H1 (cell line): ENCODE measurements at regions not wholly inside any gene's neighbourhood (a gene's known extent, or its start where the extent isn't known, plus 50 kb on each side); places are given as distances from the start of the nearest gene placed in this dataset.

ENCODE experiments used
- CTCF ChIA-PET: fragments of 300-600 bp; sonication (Branson Sonifier 250); formaldehyde crosslinking; loops from one replicate; lab custom pipeline; 2021; ENCODE audit not compliant: partially characterized antibody; lab: Charles Lee
- POLR2A ChIA-PET: fragments of 300-600 bp; sonication (Branson Sonifier 250); formaldehyde crosslinking; loops from one replicate; lab custom pipeline; 2021; ENCODE audit warnings: inconsistent platforms; ENCODE audit not compliant: partially characterized antibody; lab: Charles Lee
- DNase-seq, 2 experiments: peaks; one replicate each; pipeline versions ENCODE4 v3.0.0 to v3.0.0-alpha.2; 2010 to 2022; ENCODE audit warnings: low spot score in 2 of 2, low read depth in 1 of 2, mixed read lengths in 1 of 2
- FAIRE-seq: peaks from 2 replicates; lab custom pipeline; 2011; peaks lifted over from hg19 to GRCh38; lab: Jason Lieb, UNC
- H2AFZ ChIP-seq: 2 replicates; pipeline ENCODE4 v1.8.1; 2012; ENCODE audit warnings: low read length, inconsistent platforms
- H2AK5ac ChIP-seq: 2 replicates; pipeline ENCODE4 v1.6.1; 2013; ENCODE audit warnings: low read depth, low read length
- H2BK120ac ChIP-seq: replicated peaks from 2 replicates; pipeline ENCODE3; 2013; ENCODE audit warnings: low read depth, low read length, inconsistent platforms
- H2BK12ac ChIP-seq: 2 replicates; pipeline ENCODE4 v1.6.1; 2013; ENCODE audit warnings: low read depth, low read length
- H2BK15ac ChIP-seq: 2 replicates; pipeline ENCODE4 v1.6.1; 2013; ENCODE audit warnings: low read length
- H2BK20ac ChIP-seq: 2 replicates; pipeline ENCODE4 v1.6.1; 2013; ENCODE audit warnings: low read length
- H2BK5ac ChIP-seq: 2 replicates; pipeline ENCODE4 v1.6.1; 2013; ENCODE audit warnings: low read depth, low read length
- H3K14ac ChIP-seq: 2 replicates; pipeline ENCODE4 v1.6.1; 2013; ENCODE audit warnings: inconsistent platforms; ENCODE audit not compliant: insufficient read length
- H3K18ac ChIP-seq: 2 replicates; pipeline ENCODE4 v1.6.1; 2013; ENCODE audit warnings: low read length; ENCODE audit errors: extremely low read depth
- H3K23ac ChIP-seq: 2 replicates; pipeline ENCODE4 v1.6.1; 2013; ENCODE audit warnings: inconsistent platforms; ENCODE audit not compliant: insufficient read length
- H3K23me2 ChIP-seq: 2 replicates; pipeline ENCODE4 v1.6.1; 2013; ENCODE audit warnings: low read depth, low read length
- H3K27ac ChIP-seq: 2 replicates; pipeline ENCODE4 v1.6.1; 2011; ENCODE audit warnings: low read depth, low read length, inconsistent platforms
- H3K27me3 ChIP-seq, 4 experiments: replicated peaks in 1 of 4; 1 replicate in 1 of 4; 2 replicates in 3 of 4; pipeline versions ENCODE4 v1.6.1 to v1.8.1; 2011 to 2013; ENCODE audit warnings: low read length in 3 of 4, mild to moderate bottlenecking in 3 of 4, inconsistent platforms in 2 of 4, mixed read lengths in 2 of 4, moderate library complexity in 1 of 4; ENCODE audit not compliant: control insufficient read depth in 3 of 4, insufficient read depth in 3 of 4; ENCODE audit errors: extremely low read depth in 1 of 4
- H3K36me3 ChIP-seq, 4 experiments: 2 replicates each; pipeline versions ENCODE4 v1.6.1 to v1.8.1; 2011 to 2013; ENCODE audit warnings: mild to moderate bottlenecking in 4 of 4, low read length in 3 of 4, moderate library complexity in 2 of 4, control low read depth in 1 of 4, inconsistent platforms in 1 of 4; ENCODE audit not compliant: insufficient read depth in 4 of 4, control insufficient read depth in 2 of 4
- H3K4ac ChIP-seq: replicated peaks from 2 replicates; pipeline ENCODE3; 2013; ENCODE audit warnings: low read length, low read depth, mixed read lengths, inconsistent platforms; ENCODE audit not compliant: insufficient read length
- H3K4me1 ChIP-seq, 4 experiments: replicated peaks in 1 of 4; 1 replicate in 1 of 4; 2 replicates in 3 of 4; pipeline versions ENCODE4 v1.6.1 to v1.8.1; 2011 to 2013; ENCODE audit warnings: low read length in 3 of 4, inconsistent platforms in 2 of 4, mixed read lengths in 1 of 4; ENCODE audit not compliant: insufficient read depth in 4 of 4, control insufficient read depth in 3 of 4
- H3K4me2 ChIP-seq, 2 experiments: 2 replicates each; pipeline versions ENCODE4 v1.6.1 to v1.8.1; 2011 to 2013; ENCODE audit warnings: low read depth in 2 of 2, low read length in 2 of 2, control low read depth in 1 of 2, inconsistent platforms in 1 of 2, mild to moderate bottlenecking in 1 of 2; ENCODE audit not compliant: insufficient read depth in 1 of 2
- H3K4me3 ChIP-seq, 4 experiments: fragments of 200-600, 300-600 bp in 1 of 4; sonication (generic), shearing (Covaris generic), sonication (Bioruptor Twin) in 1 of 4; 2 replicates each; pipeline versions ENCODE4 v1.5.1 to v1.8.1; 2011 to 2016; ENCODE audit warnings: low read length in 4 of 4, low read depth in 3 of 4, control low read depth in 2 of 4, inconsistent platforms in 2 of 4, mild to moderate bottlenecking in 2 of 4, mixed read lengths in 1 of 4, moderate library complexity in 1 of 4; ENCODE audit not compliant: insufficient read depth in 2 of 4; ENCODE audit errors: extremely low read depth in 1 of 4
- H3K56ac ChIP-seq: replicated peaks from 2 replicates; pipeline ENCODE3; 2013; ENCODE audit warnings: low read depth, mild to moderate bottlenecking, mixed read lengths, low read length, inconsistent platforms; ENCODE audit not compliant: insufficient read length
- H3K79me1 ChIP-seq: 2 replicates; pipeline ENCODE4 v1.6.1; 2013; ENCODE audit warnings: low read depth, low read length, control low read depth
- H3K79me2 ChIP-seq, 2 experiments: 2 replicates each; pipeline versions ENCODE4 v1.6.1 to v1.8.1; 2012 to 2013; ENCODE audit warnings: low read length in 2 of 2, mild to moderate bottlenecking in 2 of 2, inconsistent platforms in 1 of 2; ENCODE audit not compliant: insufficient read depth in 2 of 2, control insufficient read depth in 1 of 2
- H3K9ac ChIP-seq, 4 experiments: replicated peaks in 1 of 4; 1 replicate in 1 of 4; 2 replicates in 3 of 4; pipeline versions ENCODE4 v1.6.1 to v1.8.1; 2011 to 2013; ENCODE audit warnings: low read depth in 3 of 4, low read length in 3 of 4, control low read depth in 2 of 4, mild to moderate bottlenecking in 2 of 4, moderate library complexity in 2 of 4, inconsistent platforms in 1 of 4; ENCODE audit errors: extremely low read depth in 1 of 4
- H3K9me3 ChIP-seq, 2 experiments: 2 replicates each; pipeline versions ENCODE4 v1.6.1 to v1.8.1; 2012 to 2013; ENCODE audit warnings: mild to moderate bottlenecking in 2 of 2, moderate library complexity in 2 of 2, control low read depth in 1 of 2, inconsistent platforms in 1 of 2, low read depth in 1 of 2, low read length in 1 of 2, mixed read lengths in 1 of 2; ENCODE audit not compliant: insufficient read depth in 2 of 2
- H4K20me1 ChIP-seq, 2 experiments: replicated peaks in 1 of 2; 2 replicates each; pipeline versions ENCODE3 to v1.8.1; 2011 to 2013; ENCODE audit warnings: inconsistent platforms in 2 of 2, low read length in 2 of 2, mild to moderate bottlenecking in 1 of 2; ENCODE audit not compliant: insufficient read depth in 2 of 2, control insufficient read depth in 1 of 2
- H4K5ac ChIP-seq: 2 replicates; pipeline ENCODE4 v1.6.1; 2013; ENCODE audit warnings: low read length, low read depth, mixed read lengths, inconsistent platforms; ENCODE audit not compliant: insufficient read length
- H4K8ac ChIP-seq: 2 replicates; pipeline ENCODE4 v1.8.0; 2013; ENCODE audit warnings: mild to moderate bottlenecking, moderate library complexity, low read length, inconsistent platforms; ENCODE audit not compliant: insufficient read depth; ENCODE audit errors: extremely low read depth
- H4K91ac ChIP-seq: replicated peaks from 2 replicates; pipeline ENCODE3; 2013; ENCODE audit warnings: low read length, mixed read lengths, inconsistent platforms; ENCODE audit not compliant: insufficient read length
- CHD2 ChIP-seq: IDR thresholded peaks from 2 replicates; pipeline ENCODE4 v1.6.1; 2012; ENCODE audit warnings: low read length, improper control_type of control experiment
- TAF1 ChIP-seq: IDR thresholded peaks from 2 replicates; pipeline ENCODE4 v1.6.1; 2011; ENCODE audit warnings: mild to moderate bottlenecking, low read depth, low read length
- WGBS, 2 experiments: shearing (Covaris generic) in 1 of 2; methylation state at CpG; one replicate each; pipeline versions ENCODE4 v1.1.6 to v1.1.7; 2013 to 2015; ENCODE audit warnings: low lambda C conversion rate in 2 of 2, mixed read lengths in 2 of 2, inconsistent platforms in 1 of 2, low coverage in 1 of 2, missing lambda C conversion rate in 1 of 2; ENCODE audit not compliant: insufficient replicate concordance in 2 of 2, insufficient coverage in 1 of 2, insufficient read length in 1 of 2; ENCODE audit errors: extremely low coverage in 1 of 2, missing lambda C conversion rate in 1 of 2; 5-methylcytosine and 5-hydroxymethylcytosine counted together

GRCh38 chr10:78348411-78349164 lies 314.9 kb downstream of the RPS24 start:
- no peak overlapping the region for H2BK12ac ChIP-seq
- no peak overlapping the region for H2BK120ac ChIP-seq
- H2AFZ ChIP-seq: no peak overlapping the region
- no peak overlapping the region for H3K56ac ChIP-seq
- 0 out of 2 replicates have a peak overlapping the region, but pooled peaks have one; percentile 3 for H2AK5ac ChIP-seq
- 94% methylated on average over 6 of the region's 6 CpGs; no CpG with 5 or more reads in 1 of the 2 experiments for WGBS, 2 experiments
- ChIA-PET CTCF (no interaction called here), POLR2A (no interaction called here)
- H2BK5ac ChIP-seq: no peak overlapping the region
- H3K9ac ChIP-seq: no peak overlapping the region
- H3K23ac ChIP-seq: no peak overlapping the region
- no peaks in the 10 kb centered on the region for H3K4me1 ChIP-seq
- no peak overlapping the region for H2BK15ac ChIP-seq
- no peak overlapping the region for H4K8ac ChIP-seq
- no peaks in the 10 kb centered on the region for H3K79me2 ChIP-seq
- H3K4ac ChIP-seq: no peak overlapping the region
- no peaks in the 10 kb centered on the region for H3K36me3 ChIP-seq
- H4K20me1 ChIP-seq: no peaks in the 10 kb centered on the region
- H3K14ac ChIP-seq: no peak overlapping the region
- DNase-seq: peak in 1 of 2 experiments; percentile 26
- no peak overlapping the region for H4K91ac ChIP-seq
- H3K27ac ChIP-seq: no peak overlapping the region
- H3K79me1 ChIP-seq: no peaks in the 10 kb centered on the region
- H3K18ac ChIP-seq: no peak overlapping the region
- FAIRE-seq: no peak
- H3K23me2 ChIP-seq: no peaks in the 10 kb centered on the region; the same call in 1 of the 2 replicates
- 0 out of 4 replicates have a peak, but pooled peaks cover 0 to 3% of the 10 kb centered on the region in 2 experiments for H3K9me3 ChIP-seq
- no peaks in the 10 kb centered on the region for H3K27me3 ChIP-seq
- no peak overlapping the region for H2BK20ac ChIP-seq
- H3K4me3 ChIP-seq: no peak overlapping the region
- H4K5ac ChIP-seq: no peak overlapping the region
- H3K4me2 ChIP-seq: no peak overlapping the region
- TF ChIP-seq TAF1: no peak
- no peak for TF ChIP-seq CHD2
